ENCODE measurements at regions not wholly inside any gene's neighbourhood (a gene's known extent, or its start where the extent isn't known, plus 50 kb on each side); places are given as distances from the start of the nearest gene placed in this dataset.

DNA sequence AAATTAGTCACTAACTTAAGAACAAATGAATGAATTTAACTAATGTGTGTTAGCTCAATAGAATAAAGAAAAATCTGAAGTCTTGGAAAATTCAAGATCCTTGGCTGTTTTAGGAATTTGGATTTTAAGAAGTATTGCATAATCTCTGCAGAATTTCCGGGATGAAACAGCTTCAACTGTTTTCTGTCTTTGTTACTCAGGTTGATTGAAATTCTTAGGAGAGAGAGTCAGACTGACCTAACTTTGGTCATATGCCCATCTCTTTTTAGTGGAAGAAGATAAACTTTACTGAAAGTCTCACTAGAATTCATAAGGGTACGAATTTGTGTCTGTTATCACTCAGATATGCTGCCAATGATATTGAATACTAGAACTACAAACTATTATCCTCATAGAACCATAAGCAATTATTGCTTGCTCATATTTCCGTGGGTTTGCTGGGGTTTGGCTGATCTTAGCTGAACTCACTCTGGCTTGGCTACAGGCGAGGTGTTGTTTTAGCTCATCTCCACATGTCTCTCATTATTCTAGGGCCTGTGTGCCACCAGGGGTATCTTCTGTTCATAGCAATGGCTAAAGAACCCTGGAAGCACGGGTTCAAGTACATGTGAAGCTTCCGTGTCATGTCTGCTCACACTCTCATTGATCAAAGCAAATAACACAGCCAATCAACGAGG lies 257.4 kb upstream of the NOVA1 start:
- no peak for DNase-seq
- ATAC-seq, result no peak

DNA sequence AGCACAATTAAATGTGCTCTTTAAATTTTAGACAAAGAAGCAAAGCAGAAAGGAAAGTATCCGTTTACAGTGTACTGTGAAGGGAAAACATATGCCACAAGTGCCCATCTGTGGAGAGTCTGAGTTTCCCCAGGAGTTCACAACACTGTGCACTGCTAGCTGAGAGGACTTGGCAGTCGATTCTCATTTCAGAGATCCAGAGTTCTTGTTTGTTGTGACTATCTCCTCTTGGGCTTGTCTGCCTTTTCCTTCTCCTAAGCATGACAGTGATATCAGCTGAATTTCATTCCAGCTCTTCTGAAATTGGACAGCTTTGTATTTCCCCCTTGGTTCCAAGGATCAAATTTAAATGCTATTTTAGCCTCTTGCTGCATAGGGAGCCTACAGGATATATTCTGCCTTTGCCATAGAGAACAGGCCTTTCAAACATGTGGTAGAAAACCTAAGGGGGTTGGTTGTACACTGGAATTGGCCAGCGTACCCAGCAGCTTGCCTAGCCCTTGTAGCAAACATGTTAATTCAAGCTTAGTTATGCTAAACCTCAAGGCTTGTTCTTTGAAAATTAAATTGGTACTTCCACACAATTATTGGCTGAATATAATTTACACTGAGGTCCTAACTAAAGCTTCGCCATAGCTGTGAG lies 259.2 kb upstream of the NOVA1 start:
- no peak for ATAC-seq
- DNase-seq, result no peak

DNA sequence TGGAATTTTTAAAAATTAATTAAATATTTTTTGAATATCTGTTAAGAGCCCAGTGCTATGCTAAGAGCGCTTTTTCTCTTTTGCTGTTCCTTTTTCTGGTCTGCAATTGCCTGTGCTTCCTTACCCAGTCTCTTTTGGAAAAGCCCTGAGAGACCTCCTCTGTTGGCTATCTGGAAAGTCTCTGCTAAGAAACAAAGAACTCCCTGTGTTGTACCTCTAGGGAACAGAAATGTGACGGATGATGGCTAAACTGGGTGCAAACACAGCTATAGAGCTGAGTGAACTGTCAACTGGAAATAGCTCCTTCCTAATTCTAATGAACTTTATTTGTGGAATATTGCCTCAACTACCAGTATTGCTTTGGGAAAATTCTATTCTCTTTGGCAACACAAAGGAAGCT lies 261.6 kb upstream of the NOVA1 start:
- ATAC-seq (no peak), DNase-seq (no peak)

DNA sequence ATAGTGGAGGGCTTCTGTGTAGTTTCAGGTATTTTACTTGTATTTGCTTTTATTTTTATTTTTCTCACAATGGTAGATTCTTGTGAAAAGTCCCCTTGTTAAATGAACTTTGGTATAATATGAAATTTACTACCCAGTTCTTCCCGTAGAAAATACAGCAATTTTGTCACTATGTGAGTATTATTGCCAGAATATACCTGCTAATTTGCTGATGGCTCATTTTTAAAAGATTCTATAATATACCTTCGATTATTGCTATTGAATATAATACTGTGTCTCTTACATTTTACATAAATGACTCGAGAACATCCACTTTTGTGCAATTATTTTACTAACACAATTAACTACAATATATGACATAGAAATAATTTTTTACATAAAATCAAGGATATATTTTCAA lies 262.3 kb upstream of the NOVA1 start:
- DNase-seq (no peak), ATAC-seq (no peak)

DNA sequence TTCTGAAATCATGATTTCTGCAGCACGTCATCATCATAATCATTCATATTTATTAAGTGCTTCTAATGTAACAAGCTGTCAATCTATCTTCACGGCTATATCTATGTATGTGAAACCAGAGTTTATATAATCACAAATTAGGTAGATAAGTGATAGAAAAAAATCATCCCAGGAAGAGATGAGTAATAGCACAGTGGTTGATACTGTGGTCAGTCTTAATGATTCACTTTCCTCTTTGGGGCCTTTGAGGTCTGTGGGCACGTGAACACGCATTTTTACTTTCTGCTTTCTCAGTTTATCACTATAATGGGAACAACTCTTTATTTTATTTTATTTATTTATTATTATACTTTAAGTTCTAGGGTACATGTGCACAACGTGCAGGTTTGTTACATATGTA lies 265.9 kb upstream of the NOVA1 start:
- ATAC-seq (no peak), DNase-seq (no peak)

DNA sequence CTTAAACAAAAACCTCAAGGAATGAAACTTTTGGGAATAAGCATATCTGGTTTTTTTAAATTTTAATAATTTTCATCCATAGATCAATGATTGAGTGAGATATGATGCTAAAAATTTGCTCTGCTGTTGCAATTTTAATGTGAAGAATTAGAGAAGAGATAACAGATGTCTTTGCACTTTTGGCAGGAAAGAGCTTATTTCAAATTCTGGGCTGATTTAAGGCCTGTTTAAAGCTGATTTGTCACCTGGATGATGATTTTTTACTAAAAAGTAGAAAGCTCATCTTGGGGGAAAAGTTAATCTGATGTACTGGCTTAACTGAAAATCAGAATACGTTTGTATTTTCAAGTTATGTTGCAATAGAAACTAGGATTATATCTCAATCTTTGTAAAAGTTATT lies 268.9 kb upstream of the NOVA1 start:
- ATAC-seq (no peak), DNase-seq (no peak)

DNA sequence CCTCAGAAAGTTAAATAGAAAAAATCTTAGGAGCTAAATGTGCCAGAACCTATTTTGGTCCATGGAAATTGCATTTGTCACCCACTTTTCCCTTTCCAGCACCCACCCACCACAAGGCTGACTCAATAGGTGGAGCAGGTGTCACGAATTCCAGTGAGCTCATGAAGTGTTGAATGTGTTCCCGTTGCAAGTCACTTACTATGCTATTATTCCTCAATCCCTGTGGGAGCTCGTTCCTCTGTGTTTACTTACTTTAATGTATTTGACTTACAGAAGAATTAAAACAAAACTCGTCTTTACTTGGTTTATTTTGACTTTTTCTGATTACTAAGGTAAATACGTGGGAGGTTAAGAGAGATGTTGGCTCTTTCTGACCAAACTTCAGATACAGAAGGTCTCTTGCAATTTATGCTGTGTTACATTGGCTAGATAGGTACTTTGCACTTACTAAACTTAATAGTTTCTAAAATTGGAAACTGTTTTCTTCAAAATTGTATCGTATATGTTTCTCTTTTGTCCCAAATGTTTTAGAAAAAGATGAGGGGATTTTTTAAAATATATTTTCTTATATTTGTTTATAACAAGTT lies 269.4 kb upstream of the NOVA1 start:
- ATAC-seq (no peak), DNase-seq (no peak)

DNA sequence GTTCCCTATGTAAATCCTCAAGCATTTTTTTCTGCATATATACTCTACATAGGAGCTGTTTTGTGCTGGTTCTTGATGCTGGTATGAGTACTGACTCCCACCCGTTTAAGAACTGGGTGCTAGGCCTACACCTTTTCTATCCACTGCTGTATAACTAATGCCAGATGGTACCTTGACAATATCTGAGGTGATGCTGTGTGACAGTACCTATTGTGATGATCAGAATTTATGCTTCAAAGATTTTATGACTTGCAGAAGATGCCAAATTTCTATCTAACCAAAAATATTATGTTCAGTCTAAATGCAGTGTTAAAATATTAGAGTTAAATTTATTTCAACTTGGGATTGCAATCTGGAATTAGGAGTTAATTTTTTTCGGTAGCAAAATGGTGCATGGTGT lies 272.3 kb upstream of the NOVA1 start:
- ATAC-seq, result no peak

DNA sequence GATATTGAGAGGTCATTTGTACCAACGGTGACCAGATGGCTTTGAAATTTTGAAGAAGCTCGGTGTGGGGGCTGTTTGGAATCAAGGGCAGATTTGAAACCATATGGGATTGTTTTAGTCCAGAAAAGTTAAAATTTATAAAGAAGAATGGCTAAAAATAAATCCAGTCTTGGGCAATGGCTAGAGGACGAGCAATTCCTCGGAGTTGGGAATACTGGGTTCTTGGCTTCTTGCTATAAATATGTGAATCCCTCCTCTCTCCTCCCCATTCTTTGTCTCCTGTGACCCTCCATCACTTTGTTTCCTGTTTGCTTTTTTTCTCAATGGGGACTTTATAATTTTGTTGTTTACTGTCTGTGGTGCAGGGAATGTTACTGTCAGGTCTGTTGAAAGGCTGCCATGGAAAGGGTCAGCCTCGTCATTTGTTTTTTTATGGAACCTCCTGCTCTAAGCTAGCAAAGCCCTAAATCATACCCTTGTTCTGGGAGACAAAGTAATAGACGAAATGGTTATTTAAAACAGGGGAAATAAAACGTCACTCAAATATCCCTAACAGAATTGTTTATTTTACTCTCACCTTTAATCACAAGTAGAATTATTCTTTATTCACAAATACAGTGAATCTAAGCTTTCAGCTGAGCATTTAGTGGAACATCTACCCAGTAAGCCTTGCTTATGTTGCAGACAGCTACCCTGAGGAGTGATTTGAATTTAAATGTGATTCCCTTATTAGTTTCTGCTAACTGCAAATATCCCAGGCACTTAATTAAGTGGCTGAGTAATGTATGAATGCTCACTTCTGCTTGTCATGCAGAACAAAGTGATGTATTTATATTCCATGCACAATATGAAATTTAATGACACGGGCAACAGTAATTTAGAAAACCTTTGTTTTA lies 273.1 kb upstream of the NOVA1 start:
- no peak for ATAC-seq
- DNase-seq, result no peak

More for the DNA sequence above, 272.3 kb upstream of the NOVA1 start:
- DNase-seq, result no peak

DNA sequence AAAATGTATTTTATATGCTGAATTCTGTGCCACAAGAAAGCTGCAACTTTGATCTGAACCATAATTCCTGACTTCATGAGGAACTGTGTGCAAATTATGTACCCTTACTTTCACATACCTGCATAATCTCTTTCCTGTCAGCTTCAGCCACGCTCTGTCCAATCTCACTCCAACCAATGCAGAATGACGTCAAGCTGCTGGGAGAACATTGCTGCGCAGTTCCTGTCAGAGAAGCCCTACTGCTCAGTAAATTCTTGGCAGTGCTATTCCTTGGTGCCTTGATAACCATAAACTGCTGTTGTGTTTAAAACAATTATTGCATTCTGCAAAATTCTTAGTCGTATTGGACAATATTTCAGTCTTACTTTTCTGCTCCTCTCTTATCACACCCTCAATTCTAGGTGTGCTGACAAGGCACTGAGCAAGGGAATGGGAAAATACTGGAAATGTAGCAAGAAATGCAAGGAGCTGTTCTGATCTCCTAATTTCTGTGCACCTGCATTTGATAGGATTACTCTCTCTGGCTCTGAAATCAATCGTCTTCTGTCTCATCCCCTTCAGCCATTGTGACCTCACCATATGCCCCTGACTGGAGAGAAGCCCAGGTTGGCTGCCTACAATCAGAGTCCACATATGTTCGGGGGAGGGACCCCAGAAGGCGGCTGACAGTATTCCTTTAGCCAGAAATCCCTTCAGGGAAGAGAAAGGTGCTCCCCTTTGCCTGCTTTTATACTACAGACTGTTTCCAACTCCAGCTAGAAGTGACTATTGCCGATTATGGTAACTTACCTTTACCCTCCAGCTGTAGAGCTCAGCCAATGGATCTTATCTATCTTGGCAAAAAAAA lies 274.9 kb upstream of the NOVA1 start:
- DNase-seq (no peak), ATAC-seq (no peak)

DNA sequence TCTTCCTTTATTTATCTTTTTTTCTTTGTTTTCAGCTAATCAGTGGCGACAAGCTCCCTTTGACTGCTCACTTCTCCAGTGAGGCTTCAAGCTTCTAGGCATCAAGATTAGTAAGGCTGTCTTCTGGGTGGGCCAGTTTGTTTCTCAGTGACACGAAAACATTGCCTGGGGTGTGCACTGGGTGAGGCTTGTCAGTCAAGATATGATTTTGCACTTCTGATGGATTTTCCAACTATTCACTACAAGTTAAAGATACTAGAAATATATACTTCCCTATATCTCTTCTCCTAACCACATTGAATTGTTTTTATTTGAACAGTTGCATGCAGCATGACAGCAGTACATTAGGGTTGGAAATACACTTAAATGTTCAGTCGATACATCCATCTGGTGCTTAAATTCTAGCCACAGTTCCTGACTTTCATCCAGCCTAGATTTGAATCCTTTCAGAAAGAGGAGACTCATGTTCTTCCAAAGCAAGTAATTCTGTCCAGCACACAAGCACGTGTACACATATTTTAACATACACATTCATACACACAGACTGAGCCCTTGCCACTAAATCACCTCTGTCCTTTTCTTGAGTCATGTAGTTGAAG lies 275.6 kb upstream of the NOVA1 start:
- DNase-seq (no peak), ATAC-seq (no peak)

DNA sequence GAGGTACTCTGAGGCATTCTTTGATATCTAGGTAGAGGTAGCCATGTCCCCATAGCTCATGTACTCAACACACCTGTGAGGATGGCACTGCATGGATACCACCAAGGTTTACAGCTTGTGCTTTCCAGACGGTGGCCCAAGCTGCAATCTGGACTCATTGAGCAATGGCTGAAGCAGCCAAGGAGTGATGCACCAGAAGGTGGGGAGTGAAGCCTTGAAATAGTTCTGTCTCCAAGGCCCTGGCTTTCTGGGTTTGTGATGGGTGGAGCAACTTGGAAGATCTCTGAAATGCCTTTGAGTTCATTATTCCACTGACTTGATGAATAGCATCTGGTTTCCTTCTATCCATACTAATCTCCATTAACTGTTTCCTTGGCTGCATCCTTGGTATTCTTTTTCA lies 290.0 kb upstream of the NOVA1 start:
- no peak for ATAC-seq
- no peak for DNase-seq

DNA sequence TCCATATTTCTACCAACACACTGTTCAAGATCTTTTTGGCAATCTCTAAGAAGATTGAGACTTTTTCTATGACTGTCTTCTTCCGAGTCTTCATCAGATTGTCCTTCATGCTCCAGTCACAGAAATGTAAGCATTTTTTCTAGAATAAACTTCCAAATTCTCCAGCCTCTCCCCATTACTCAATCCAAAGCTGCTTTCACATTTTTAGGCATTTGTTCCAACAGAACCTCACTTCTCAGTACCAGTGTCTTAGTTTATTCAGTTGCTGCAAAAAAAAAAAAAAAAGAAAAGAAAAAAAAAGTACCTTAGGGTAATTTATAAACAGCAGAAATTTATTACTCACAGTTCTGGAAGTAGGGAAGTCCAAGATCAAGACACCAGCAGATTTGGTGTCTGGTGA lies 290.8 kb upstream of the NOVA1 start:
- DNase-seq, result no peak
- ATAC-seq, result no peak

DNA sequence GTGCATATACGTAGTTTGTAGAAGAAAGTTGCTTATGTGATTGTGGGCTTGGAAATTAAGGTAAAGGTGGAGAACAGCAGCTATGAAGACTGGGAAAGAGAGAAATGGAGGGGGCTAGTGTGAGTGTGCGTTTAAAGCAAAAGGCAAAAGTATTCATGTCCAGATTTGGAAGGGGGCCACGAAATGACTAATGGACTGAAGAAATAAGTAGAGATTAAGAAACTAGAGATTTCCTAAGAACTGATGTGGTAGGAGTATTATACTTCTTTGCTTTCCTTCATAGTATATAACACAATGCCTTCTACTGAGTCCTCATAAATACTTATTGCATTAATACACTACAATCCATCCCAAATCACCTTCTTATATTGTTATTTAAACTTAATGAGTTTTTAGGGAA lies 298.6 kb upstream of the NOVA1 start:
- DNase-seq (no peak), ATAC-seq (no peak)

DNA sequence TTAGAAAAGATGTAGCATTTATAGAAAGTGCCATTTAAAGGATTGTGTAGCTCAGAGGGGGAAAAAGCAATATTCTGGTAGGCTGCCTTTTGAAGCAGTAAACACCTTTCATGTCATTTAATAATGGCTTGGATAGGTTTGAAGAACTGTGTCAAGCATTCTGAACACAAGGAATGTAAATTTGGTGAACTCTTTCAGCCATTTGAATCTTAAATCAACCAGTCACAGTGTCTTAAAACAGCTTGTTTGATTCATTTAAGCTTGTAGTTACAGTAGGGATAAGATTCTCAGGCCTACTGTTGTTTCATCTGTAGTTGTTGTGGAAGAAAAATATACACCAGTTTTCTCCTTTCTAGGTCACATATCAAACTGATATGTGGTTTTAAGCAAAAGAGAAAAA lies 299.4 kb upstream of the NOVA1 start:
- DNase-seq, result no peak
- ATAC-seq, result no peak

DNA sequence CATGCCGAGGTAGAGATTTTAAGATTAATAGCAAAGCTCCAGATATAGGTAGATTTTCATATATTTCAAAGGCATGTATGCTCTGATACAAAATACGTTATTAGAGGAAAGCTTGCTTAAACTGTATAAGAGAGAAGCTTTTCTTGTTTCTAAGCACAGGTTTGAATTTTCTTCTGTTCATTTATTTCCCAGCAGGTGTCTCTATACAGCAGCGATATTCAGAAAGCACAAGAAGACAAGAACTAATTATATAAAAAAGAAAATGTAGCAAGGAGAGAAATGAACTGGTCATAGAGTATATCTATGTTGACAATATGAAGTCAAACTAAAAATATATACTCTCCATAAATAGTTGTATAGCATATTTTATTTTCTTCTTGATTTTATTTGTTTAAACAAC lies 307.4 kb upstream of the NOVA1 start:
- ATAC-seq (no peak), DNase-seq (no peak)

DNA sequence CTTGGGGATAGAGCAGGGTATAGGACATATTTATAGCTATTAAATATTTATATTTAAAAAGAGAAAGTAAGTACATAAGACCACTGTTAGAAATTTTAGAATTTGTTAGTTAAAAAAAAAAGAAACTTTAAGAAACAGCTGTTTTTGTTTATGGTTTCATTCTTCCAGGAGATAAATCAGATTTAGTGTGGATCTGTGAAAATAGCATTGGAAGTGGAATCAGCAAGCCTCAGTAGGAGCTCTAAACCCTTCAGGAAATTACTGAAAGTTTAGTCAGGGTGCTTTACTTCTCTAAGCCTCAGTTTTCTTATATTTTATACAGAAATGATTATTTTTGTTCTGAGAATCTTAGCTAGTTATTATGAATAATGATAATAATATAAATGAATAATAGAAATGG lies 316.0 kb upstream of the NOVA1 start:
- DNase-seq (no peak), ATAC-seq (no peak)

DNA sequence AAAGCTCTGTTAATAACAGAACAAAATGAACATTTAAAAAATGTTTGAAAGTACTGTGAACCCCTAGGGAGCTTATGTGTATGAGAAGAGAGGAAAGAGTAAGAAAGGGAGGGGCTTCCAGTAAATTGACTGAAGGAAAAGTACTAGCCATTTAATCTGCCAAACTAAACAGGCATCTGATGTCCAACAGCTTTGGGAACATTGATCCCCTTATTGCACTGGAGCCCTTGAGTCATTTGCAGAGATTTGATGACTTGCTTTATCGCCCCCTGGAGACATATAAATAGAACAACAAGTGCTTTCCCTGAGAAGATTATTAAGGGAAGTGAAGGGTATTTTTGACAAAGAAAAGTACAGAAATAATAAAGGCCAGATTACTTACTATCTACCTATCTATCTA lies 319.3 kb upstream of the NOVA1 start:
- DNase-seq (no peak), ATAC-seq (no peak)

DNA sequence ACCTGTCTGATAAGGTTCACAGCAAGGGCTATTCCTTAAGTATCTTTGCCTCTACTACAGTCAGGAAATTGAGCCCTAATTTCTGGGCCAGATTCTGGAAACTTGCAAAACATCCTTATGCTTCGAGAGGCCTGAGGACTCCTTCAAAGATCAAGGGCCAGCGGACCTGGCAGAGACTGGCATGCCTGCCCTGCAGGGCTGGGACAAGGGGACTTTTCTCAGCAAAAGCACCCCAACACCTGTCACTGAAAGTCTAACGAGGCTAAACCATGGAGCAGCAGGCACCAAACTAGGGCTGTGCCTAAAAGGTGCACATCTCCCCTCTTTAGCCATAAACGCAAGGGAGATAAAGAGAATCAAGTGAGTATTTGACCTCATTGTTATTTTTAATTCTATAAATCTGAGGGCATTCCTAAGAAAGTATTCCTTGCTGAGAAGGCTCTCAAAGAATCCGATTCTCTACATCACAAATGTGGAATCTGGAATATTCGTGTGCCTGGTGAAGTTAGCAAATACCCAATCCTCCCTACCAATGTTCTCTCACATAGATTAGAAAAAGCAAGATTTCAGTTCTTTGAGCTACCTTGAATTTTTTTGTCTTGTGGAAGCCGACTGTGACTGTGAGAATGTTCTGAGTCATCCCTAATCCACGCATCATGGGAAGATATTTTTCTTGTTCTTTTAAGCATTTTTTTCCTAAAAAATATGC lies 328.2 kb upstream of the NOVA1 start:
- no peak for ATAC-seq
- DNase-seq, result no peak

DNA sequence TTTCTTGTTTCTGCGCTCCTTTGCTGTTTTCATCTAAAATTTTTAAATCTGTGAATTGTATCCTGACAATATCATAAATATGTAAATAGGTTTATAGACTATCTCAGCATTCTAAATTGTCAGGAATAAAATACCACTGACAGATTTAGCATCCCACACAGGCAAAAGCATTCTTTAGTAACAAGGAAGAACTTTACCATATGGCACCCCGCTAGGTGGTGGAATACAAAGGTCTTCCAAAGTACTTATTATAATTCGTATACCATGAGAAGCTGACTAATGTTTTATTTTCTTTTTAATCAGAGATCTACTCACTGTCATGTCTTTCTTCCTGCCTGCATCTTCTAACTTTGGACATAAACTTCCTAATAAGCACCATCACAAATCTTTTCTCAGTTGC lies 328.8 kb upstream of the NOVA1 start:
- no peak for ATAC-seq
- no peak for DNase-seq

DNA sequence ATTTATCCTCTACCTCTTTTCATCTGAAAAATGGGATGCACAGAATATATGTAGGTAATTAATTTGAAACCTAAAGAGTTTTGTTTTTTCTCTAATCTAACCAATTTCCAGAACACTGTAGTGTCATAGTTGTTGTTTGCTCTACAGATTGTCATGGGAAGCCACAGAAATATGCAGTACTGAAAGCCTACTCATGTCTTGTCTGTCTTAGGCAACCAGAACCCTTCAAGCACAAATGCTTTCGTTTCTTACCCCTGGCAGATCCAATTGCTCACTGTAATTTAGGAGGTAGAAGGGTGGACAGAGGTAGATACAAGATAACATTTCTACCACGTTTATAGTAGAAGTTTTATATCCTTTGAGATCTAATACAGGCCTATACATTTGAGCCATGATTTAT lies 330.2 kb upstream of the NOVA1 start:
- ATAC-seq (no peak), DNase-seq (no peak)
